WERI-Rb-1 (cell line): ENCODE measurements at regions not wholly inside any gene's neighbourhood (a gene's known extent, or its start where the extent isn't known, plus 50 kb on each side); places are given as distances from the start of the nearest gene placed in this dataset.
"Not testable (repeated sequence)": the region's sequence is repeated elsewhere in the genome, so short reads cannot be mapped to it uniquely, and the experiment has no call there.

Source experiments
- DNase-seq: peaks from one replicate; pipeline ENCODE4 v3.0.0-alpha.2; 2020
- H3K27ac ChIP-seq: fragments of 250-450 bp; sonication (Bioruptor Pico); 2 replicates; pipeline ENCODE4 v1.5.1; 2020; ENCODE audit warnings: mild to moderate bottlenecking, moderate library complexity
- H3K27me3 ChIP-seq: fragments of 250-450 bp; sonication (Bioruptor Pico); 2 replicates; pipeline ENCODE4 v1.5.1; 2021; ENCODE audit warnings: mild to moderate bottlenecking, low read depth, moderate library complexity; ENCODE audit not compliant: insufficient read depth, severe bottlenecking
- H3K36me3 ChIP-seq: fragments of 250-450 bp; sonication (Bioruptor Pico); 2 replicates; pipeline ENCODE4 v1.5.1; 2020; ENCODE audit warnings: mild to moderate bottlenecking, moderate library complexity
- H3K4me3 ChIP-seq: 2 replicates; pipeline ENCODE4 v1.5.1; 2011; ENCODE audit warnings: low read depth, mild to moderate bottlenecking, control low read depth, low read length
- H3K9me3 ChIP-seq: fragments of 250-450 bp; sonication (Bioruptor Pico); 2 replicates; pipeline ENCODE4 v1.5.1; 2021; ENCODE audit warnings: mild to moderate bottlenecking, moderate library complexity; ENCODE audit not compliant: severe bottlenecking
- CTCF ChIP-seq: IDR thresholded peaks from 2 replicates; pipeline ENCODE4 v1.5.1; 2011; ENCODE audit warnings: low read depth, mild to moderate bottlenecking, control low read depth, inconsistent platforms, low read length

GRCh38 chr6:91926361-91926760 lies 1339.5 kb upstream of the MAP3K7 start:
- Histone ChIP-seq H3K27ac (no peak overlapping the region), H3K27me3 (no peaks in the 10 kb centered on the region), H3K36me3 (no peaks in the 10 kb centered on the region), H3K4me3 (no peak overlapping the region), H3K9me3 (no peaks in the 10 kb centered on the region)
- no peak for DNase-seq
- TF ChIP-seq CTCF, result no peak

DNA sequence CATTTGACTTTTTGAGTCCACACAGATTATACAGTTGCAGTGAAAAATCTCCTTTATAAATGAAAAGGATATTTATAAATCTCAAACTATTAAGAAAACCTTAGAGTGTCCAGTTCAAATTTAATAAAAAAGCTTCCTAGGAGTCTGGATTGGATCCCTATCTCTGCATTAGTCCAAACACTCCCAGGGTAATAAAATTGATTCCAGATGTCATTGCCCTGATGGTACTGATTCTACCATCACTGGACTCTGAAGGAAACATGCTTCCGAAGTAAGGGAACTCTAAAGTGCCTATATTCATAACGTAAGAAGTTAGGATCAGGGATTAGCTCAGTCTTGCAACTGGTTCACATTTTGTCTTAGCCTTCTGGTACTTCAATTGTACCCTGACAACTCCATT lies 1325.1 kb upstream of the MAP3K7 start:
- Histone ChIP-seq H3K27me3 (no peaks in the 10 kb centered on the region), H3K9me3 (no peaks in the 10 kb centered on the region), H3K36me3 (no peaks in the 10 kb centered on the region), H3K4me3 (no peak overlapping the region), H3K27ac (no peak overlapping the region)
- DNase-seq, result no peak
- no peak for TF ChIP-seq CTCF

- no peak for TF ChIP-seq CTCF
- no peaks in the 10 kb centered on the region for H3K9me3 ChIP-seq
- H3K27ac ChIP-seq, result no peak overlapping the region
- H3K36me3 ChIP-seq, result no peaks in the 10 kb centered on the region
- no peaks in the 10 kb centered on the region for H3K27me3 ChIP-seq
- no peak overlapping the region for H3K4me3 ChIP-seq
- DNase-seq, result no peak
These were observed 1317.8 kb upstream of the MAP3K7 start for GRCh38 chr6:91904586-91905164.

- no peak for DNase-seq
- H3K27me3 ChIP-seq, result no peaks in the 10 kb centered on the region
- TF ChIP-seq CTCF, result no peak
- no peak overlapping the region for H3K4me3 ChIP-seq
- H3K9me3 ChIP-seq, result peaks cover 4% of the 10 kb centered on the region
- H3K27ac ChIP-seq, result no peak overlapping the region
- no peaks in the 10 kb centered on the region for H3K36me3 ChIP-seq
These were observed 1308.9 kb upstream of the MAP3K7 start for GRCh38 chr6:91895599-91896285.

- Histone ChIP-seq H3K4me3 (no peak overlapping the region), H3K27ac (no peak overlapping the region), H3K36me3 (no peaks in the 10 kb centered on the region), H3K9me3 (peaks cover 16% of the 10 kb centered on the region), H3K27me3 (no peaks in the 10 kb centered on the region)
- TF ChIP-seq CTCF, result no peak
- no peak for DNase-seq
These were observed 1299.4 kb upstream of the MAP3K7 start for GRCh38 chr6:91886183-91886795.

DNA sequence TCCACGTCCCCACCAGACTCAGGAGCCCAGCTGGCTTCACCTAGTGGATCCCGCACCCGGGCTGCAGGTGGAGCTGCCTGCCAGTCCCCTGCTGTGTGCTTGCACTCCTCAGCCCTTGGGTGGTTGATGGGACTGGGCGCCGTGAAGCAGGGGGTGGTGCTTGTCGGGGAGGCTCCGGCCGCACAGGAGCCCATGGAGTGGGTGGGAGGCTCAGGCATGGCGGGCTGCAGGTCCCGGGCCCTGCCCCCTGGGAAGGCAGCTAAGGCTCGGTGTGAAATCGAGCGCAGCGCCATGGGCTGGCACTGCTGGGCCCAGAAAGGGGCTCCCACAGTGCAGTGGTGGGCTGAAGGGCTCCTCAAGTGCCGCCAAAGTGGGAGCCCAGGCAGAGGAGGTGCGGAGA lies 1294.9 kb upstream of the MAP3K7 start:
- not testable (repeated sequence) for H3K4me3 ChIP-seq, H3K27me3 ChIP-seq, H3K36me3 ChIP-seq, H3K27ac ChIP-seq, DNase-seq
- peaks cover 13% of the 10 kb centered on the region for H3K9me3 ChIP-seq
